ENCODE measurements at regions not wholly inside any gene's neighbourhood (a gene's known extent, or its start where the extent isn't known, plus 50 kb on each side); places are given as distances from the start of the nearest gene placed in this dataset.

DNA sequence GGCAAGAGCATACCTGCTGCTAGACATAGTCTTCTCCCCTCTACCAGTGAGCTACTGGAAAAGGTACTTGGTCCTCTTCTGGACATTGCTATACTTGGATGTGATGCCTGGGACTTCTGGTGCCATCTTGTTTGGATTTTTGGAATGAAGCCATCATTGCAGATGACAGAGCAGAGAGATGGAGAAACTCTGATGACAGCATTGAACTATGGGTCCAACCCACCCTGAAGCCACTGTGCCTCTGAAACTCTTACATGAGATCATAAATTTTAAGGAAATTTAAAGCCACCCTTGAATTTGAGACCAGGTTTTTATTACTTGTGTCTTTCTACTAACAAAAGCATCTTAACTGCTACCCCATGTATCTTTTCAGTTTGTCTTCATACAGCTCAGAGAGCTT lies 151.1 kb upstream of the SMIM23 start:
- DNase-seq (ENCODE audit: low read depth): no peak
- in situ Hi-C loops (cut with HindIII; ENCODE audit: low pct_unique_long_range_greater_than_20kb, low sequenced_read_pairs): no loop called here

DNA sequence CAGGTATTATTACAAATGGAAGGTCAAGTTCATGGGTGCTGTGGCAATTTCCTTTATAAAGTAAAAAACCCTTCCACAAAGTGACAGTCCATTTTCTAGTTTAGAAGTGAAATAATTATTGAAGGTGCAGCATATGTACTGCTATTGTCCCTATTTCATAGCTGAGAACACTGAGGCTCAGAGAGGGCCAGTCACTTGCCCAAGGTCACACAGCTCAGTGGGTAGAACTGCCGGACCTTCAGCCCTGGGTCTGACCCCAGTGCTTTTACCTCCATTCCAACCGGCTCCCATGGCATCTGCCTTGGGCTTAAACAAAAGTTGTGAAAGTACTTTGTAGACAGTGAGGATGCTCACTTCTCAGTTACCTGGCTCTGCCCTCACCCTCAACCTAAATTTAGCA lies 150.6 kb upstream of the SMIM23 start:
- DNase-seq (ENCODE audit: low read depth): no peak
- in situ Hi-C loops (cut with HindIII; ENCODE audit: low pct_unique_long_range_greater_than_20kb, low sequenced_read_pairs): no loop called here

DNA sequence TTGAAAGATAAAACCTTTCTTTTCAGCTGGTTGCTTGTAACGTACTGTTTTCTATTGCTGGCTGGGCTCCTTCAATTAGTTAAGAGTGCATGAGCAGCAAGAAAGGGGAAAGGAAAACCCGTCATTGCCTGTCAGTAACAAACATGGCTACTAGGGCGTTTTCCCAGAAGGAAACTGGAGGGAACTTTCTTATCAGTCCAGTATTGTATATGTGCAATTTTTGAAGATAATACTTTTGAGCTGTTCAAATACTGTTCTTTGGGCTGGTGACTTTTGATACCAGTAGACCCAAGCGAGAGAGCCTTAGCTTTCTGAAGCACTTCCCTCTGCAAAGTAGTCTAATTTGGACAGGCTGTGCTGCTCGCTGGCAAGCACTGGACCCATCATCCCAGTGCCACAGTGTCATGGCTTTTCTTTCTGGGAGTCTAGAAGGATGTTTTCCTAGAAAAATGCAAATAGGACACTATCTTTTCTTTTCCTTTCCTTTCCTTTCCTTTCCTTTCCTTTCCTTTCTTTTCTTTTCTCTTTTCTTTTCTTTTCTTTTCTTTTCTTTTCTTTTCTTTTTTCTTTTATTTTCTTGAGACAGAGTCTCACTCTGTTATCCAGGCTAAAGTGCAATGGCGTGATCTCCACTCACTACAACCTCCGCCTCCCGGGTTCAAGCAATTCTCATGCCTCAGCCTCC lies 149.9 kb upstream of the SMIM23 start:
- no peak for DNase-seq (ENCODE audit: low read depth)

DNA sequence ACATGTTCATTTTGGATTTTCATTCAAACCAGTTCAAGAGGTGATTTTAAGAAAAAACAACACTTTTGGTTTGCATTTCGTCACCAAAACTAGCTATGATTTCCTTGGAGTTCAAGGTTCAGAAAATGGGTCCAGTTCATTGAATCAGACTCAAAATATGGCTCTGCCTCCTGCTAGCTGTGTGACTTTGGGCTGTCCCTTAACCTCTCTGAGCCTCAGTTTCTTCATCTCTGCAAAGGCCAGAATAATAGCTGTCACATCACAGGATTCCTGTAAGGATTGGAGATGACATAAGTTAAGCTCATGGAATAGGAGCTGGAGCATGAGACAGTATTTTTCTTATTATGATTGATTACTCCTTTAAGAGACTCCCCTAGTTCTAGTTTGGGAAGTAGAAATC lies 147.8 kb upstream of the SMIM23 start:
- in situ Hi-C loops (cut with HindIII; ENCODE audit: low pct_unique_long_range_greater_than_20kb, low sequenced_read_pairs): no loop called here
- no peak for DNase-seq (ENCODE audit: low read depth)

More for the DNA sequence above, 149.9 kb upstream of the SMIM23 start:
- in situ Hi-C loops (cut with HindIII; ENCODE audit: low pct_unique_long_range_greater_than_20kb, low sequenced_read_pairs): no loop called here

DNA sequence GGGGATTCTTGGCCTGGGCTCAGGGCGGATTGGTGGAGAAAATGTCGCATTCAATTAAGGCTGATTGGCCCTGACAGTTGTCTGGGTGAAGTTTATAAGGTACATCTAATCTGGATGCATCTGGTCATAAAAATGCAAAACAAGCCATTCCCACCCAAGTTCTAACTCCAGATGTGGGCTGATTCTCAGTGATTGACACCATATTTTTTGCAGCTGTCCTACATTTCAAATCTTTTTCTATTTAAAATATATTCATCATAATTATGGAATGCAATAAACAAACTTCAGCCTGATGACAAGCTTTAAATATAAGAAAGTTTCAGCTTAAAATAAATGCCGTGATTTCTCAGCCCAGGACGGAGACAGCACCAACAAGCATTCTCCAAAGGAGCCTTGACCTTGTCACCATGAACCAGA lies 146.4 kb upstream of the SMIM23 start:
- no peak for DNase-seq (ENCODE audit: low read depth)
- in situ Hi-C loops (cut with HindIII; ENCODE audit: low pct_unique_long_range_greater_than_20kb, low sequenced_read_pairs): no loop called here

DNA sequence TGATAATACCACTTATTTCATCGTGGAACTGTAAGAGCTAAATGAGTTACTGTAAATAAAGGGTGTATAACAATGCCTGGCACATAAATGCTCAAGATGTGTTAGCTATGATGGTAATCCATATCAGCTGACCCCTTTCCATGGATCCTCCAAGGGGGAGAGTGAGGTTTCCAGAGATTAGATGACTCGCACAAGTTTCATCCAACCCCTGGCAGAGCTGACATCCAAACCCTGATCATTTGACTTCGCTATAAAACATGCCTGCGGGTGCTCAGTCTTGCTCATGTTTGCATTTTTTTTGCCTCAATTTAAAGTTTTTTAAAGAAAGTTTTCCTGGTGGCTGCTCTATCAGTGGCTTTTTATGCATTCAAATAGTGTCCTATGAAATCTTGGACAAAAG lies 145.7 kb upstream of the SMIM23 start:
- no peak for DNase-seq (ENCODE audit: low read depth)
- in situ Hi-C loops (cut with HindIII; ENCODE audit: low pct_unique_long_range_greater_than_20kb, low sequenced_read_pairs): no loop called here

DNA sequence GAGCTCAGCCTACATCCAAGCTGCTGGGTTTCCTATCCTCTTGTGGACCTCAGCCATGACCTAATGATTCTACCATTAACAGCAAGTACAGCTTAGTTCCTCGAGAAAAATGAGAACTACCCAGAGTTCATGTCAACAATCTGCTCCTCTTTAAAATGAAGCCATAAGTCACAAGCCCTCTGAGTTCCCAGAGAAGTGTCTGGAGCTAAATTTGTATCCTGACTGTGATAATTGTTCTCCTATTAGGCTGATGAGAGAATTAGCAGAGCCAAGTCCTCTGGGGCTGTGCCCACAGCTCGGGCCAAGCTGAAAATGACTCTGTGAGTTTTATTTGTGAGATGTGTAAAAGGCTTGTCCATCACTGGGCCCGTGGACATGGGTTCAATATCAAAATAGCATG lies 145.1 kb upstream of the SMIM23 start:
- in situ Hi-C loops (cut with HindIII; ENCODE audit: low pct_unique_long_range_greater_than_20kb, low sequenced_read_pairs): no loop called here
- DNase-seq (ENCODE audit: low read depth): no peak

DNA sequence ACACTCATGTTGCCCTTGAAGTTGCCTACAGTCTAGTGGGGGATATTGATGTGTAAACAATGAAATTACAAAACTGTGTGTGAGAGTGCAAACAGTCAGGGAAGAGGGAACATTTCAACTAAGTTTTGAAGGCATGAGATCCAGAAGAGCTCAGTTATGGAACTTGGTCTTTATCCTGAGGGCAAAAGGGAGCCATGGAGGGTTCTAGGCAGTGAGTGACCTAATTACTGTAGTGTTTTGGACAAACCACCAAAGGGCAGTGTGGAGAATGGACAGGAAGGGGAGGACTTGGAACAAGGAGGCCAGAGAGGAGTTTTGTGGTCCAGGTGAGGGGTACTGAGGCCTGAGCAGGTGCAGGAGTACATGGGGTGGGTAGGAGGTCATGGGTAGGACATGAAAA lies 143.7 kb upstream of the SMIM23 start:
- in situ Hi-C loops (cut with HindIII; ENCODE audit: low pct_unique_long_range_greater_than_20kb, low sequenced_read_pairs): no loop called here
- DNase-seq (ENCODE audit: low read depth): no peak

DNA sequence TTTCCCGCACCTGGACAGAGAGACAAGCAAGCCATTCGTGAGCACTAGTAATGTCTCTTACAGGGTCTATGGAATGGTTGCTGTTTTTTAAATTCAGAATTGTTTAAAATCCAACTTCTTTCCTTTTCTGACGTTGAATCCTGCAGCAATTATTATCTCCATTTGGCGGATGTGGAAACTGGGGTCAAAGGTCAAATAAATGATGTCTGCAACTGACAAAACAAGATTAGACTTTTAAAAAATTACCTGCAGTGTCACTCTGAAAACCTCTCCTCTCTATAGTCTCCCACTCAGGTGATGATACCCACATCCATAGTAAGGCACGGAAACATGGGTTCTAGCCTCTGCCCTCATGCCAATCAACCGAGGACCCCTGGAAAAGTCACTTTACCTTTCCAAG lies 142.7 kb upstream of the SMIM23 start:
- no peak for DNase-seq (ENCODE audit: low read depth)
- in situ Hi-C loops (cut with HindIII; ENCODE audit: low pct_unique_long_range_greater_than_20kb, low sequenced_read_pairs): no loop called here

DNA sequence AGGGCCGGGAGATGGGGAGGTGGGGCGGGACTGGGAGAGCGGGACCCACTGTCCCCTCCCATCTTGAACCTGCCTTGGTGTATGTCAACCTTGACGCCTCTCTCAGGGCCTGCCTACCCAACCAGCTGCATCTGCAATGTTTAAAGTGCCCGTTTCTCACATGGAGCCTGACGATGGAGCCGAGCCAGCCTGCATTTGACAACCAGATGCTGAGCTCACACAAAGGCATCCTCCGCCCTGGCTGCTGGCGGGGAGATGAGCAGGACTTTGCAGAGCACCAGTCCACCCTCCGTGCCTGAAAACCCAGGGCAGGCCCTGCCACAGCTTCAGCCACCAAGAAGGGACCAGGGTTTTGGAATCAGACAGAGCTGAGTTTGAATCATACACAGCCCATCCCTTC lies 141.1 kb upstream of the SMIM23 start:
- in situ Hi-C loops (cut with HindIII; ENCODE audit: low pct_unique_long_range_greater_than_20kb, low sequenced_read_pairs): no loop called here
- no peak for DNase-seq (ENCODE audit: low read depth)

DNA sequence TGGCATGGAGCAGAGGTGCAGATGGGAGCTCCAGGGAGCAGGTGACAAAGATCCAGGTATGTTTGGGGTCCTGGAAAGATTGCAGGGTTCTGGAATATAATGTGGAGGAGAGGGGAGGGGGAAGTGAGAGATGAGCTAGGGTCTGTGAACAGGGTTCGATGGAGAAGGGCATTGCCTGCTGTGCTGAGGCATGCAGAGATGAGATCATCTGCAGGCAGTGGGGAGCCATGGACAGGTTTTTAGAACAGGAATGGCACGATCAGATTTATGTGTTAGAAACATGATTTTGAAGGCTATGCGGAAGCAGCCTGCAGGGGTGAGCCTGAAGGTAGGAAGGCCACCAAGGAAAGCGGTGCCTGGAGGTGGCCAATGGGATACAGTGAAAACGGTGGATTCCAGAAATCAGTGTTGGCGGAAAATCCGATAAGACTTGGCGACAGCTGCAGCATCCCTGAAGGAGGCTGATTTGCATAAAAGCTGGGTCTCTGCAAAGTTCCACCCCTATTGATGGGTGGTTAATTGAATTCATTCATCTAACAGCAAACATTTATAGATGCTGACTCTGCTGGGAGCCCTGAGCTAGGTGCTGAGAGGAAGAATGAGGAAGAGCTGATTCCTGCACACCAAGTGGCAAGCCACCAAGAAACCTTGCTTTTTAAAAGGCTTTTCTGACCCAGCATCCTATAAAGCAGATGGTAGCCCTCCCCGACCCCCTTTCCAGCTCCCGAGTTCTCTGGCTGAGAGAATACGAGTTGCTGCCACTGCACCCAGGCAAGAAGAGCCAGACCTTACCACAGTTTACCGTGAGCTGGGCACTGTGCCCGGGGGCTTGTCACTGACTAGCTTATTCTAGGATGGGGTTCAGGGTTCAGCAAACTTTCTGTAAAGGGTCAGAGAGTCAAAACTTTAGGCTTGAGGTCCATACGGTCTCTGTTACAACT lies 139.2 kb upstream of the SMIM23 start:
- no peak for DNase-seq (ENCODE audit: low read depth)
- in situ Hi-C loops (cut with HindIII; ENCODE audit: low pct_unique_long_range_greater_than_20kb, low sequenced_read_pairs): no loop called here

DNA sequence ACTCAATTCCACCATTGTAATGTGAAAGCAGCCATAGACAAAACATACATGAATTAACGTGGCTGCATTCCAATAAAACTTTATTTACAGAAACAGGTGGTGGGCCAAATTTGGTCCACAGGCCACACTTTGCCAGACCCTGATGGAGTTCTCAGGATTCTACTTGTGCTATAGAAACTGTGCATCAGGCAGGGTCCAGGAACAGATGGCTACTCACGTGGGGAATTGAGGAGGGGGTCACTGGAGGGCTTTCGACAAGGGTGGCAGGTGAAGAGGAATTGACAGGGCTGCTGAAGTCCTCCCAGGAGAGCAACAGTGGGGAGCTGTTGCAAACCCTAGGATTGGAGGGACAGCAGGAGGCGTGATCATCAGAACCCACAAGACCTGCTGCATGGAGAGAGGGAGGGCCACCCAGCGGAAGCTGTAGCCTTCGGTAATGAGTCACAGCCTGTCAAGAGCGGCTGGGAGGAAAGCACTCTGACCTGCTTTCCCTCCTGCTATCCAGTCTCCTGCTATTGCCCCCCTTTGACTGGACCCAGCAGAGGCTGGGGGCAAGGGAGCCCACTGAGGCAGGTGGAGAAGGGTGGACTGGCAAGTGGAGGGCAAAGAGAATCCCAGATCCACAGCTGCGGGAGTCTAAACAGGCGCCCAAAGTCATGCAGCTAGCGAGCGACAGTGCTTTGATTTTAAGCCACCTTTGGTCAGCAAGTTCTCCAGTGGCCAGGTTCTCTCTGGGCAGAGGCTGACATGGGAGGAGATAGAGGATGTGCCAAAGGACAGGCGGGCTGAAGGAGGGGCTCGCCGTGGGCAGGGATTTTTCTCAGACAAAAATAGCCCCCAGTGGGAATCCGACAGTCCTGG lies 138.3 kb upstream of the SMIM23 start:
- in situ Hi-C loops (cut with HindIII; ENCODE audit: low pct_unique_long_range_greater_than_20kb, low sequenced_read_pairs): no loop called here
- peak; percentile 39 for DNase-seq (ENCODE audit: low read depth)

DNA sequence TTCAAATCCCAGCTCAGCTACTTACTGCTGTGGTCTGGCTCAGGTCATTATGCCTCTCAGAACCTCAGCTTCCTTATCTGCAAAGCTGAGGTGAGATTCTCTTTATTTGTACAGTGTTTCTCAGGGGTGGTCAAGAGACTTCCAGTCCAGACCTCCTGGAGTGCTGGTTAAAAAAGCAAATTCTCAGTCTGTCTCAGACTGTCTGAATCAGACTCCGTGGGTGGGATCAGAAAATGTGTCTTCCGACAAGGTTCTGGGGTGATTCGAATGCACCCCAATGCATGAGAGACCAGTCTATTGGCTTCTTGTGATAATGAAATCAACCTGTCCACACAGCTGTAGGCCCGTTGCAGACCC lies 137.7 kb upstream of the SMIM23 start:
- in situ Hi-C loops (cut with HindIII; ENCODE audit: low pct_unique_long_range_greater_than_20kb, low sequenced_read_pairs): no loop called here
- no peak for DNase-seq (ENCODE audit: low read depth)

DNA sequence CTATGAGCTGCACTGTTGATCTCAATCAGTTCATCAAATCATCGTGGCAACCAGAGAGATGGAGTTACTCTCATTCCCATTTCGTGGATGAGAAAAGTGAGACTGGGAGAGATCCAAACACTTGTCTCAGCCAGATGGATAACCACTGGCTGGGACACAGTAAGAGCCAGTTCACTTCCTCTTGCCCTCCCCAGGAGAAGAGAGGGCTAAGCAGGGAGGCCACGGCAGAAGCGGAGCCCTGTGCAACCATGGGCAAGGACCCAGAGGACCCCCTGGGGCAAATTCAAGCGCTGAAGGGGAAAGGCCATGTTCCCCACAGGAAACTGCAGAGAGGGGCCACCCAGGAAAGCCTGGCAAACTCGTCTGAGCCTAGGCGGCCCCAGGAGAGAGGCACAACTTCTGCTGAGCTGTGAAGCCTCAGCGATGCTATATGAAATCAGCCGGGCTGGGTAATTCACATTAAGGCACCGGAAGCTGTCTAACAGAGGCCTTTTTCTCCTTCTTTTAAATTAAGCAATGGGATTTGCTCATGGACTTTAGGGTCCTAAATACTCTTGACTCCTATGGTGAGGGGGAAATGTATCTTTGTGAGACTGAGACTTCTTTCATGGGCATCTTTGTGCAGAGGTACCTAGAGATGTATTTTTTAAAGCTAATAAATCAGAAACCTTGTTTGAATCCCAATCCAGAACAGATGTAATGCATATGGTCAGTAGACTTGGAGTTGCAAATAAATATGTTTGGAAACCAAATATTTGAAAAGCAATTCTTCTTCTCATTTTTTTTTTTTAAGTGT lies 137.1 kb upstream of the SMIM23 start:
- in situ Hi-C loops (cut with HindIII; ENCODE audit: low pct_unique_long_range_greater_than_20kb, low sequenced_read_pairs): no loop called here
- no peak for DNase-seq (ENCODE audit: low read depth)

DNA sequence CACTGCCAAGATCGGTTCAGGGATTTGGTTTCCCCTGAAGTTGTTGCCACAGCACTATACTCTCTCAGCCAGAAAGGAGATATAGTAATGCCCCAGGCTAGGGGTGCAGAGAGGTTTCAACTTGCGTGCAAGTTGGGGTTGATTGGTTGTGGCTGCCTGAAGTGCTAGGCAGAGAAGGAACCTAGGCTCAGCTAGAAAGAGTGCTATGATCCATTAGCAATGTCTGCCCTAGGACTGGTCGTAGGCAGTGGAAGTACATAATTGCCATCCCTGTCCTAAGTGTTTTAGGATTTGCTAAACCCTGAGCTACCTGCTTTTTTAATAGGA lies 136.6 kb upstream of the SMIM23 start:
- in situ Hi-C loops (cut with HindIII; ENCODE audit: low pct_unique_long_range_greater_than_20kb, low sequenced_read_pairs): no loop called here
- no peak for DNase-seq (ENCODE audit: low read depth)

DNA sequence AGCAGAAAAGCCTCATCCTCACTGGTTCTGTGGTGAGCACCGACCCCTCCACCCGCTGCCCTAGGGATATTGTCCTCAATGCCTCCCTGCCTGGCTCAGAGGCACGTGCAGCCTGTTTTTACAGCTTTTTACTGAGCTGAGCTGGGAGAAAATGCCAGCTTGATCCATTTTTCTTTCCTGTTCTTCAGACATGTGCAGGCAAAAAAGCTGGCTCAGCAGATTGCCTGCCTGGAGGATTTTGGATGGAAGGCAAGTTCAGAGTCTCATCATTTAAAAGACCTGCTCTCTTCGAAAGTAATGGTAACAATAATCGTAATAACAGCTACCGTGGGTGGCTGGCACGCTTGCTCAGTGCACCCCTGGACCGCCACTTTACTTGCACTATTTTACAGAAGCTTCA lies 135.0 kb upstream of the SMIM23 start:
- no peak for DNase-seq (ENCODE audit: low read depth)
- in situ Hi-C loops (cut with HindIII; ENCODE audit: low pct_unique_long_range_greater_than_20kb, low sequenced_read_pairs): no loop called here

DNA sequence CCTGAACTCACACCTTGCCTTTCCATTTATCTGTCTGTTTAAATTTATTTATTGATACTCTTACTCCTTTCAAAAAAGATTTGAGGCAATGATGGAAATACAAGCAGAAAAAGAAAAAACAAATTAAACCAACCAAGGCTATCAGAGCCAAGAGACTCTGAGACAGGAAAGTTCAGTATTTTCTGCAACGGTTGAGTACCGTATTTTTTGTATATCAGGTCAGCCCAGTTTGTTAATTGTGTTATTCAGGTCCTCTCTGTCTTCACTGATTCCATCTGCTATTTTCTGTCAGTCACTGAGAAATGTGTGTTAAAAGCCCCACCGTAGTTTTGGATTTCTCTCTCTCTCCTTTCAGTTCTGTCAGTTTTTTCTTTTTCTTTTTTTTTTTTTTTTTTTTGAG lies 134.5 kb upstream of the SMIM23 start:
- in situ Hi-C loops (cut with HindIII; ENCODE audit: low pct_unique_long_range_greater_than_20kb, low sequenced_read_pairs): no loop called here
- DNase-seq (ENCODE audit: low read depth): no peak

DNA sequence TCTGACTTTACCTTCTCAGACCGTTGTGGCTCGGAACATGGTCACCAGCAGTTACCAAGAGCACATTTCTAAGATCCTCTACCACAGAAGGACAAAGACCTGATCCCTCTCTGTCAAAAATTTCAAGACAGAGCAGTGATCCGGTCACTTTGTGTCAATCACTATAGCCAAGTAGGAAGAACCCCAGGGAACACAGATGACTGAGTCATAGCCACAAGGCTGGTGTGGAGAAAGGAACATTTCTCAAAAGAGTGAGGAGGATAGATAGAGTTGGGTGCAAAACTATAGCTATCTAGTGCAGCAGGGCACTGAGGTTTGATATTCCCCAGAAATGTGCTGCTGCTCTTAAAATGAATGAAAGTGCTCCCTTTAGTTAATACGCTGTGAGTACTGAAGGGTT lies 130.7 kb upstream of the SMIM23 start:
- no peak for DNase-seq (ENCODE audit: low read depth)
- in situ Hi-C loops (cut with HindIII; ENCODE audit: low pct_unique_long_range_greater_than_20kb, low sequenced_read_pairs): no loop called here

Data from Caki2 (cell line).